GM23248 (cell line): ENCODE measurements at regions not wholly inside any gene's neighbourhood (a gene's known extent, or its start where the extent isn't known, plus 50 kb on each side); places are given as distances from the start of the nearest gene placed in this dataset.

Experiments
- EZH2 ChIP-seq: fragments of 200-600 bp; sonication (generic); IDR thresholded peaks from 2 replicates; pipeline ENCODE4 v1.6.1; 2018; ENCODE audit warnings: antibody characterized with exemption, mild to moderate bottlenecking; ENCODE audit not compliant: insufficient read depth, poor library complexity, severe bottlenecking
- EZH2phosphoT487 ChIP-seq: fragments of 200-600 bp; sonication (generic); IDR thresholded peaks from 2 replicates; pipeline ENCODE4 v1.6.1; 2018; ENCODE audit warnings: antibody characterized with exemption, moderate library complexity, mild to moderate bottlenecking, low read depth; ENCODE audit not compliant: insufficient read depth

DNA sequence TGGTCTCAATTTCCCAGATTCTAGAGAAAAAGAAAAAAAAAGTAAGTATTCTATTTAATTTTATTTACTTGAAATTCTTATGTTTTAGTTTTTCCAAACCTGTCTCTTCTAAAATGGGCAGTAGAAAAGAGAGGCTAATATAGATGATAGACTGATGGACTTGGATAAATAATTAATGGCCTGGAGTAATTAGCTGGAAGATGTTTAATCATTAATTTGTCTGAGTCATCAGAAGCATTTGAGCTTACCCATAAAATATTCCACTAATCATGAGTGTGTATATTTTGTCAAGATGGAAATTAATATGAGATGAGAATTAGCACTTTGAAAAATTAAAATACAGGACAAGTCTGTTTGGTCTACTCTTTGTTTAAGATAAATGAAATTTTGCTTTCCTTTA, 212.1 kb upstream of the MIR17HG start:
- TF ChIP-seq EZH2phosphoT487 (no peak), EZH2 (no peak)
